Lower leg skin (tissue), 3 donors: ENCODE measurements at regions not wholly inside any gene's neighbourhood (a gene's known extent, or its start where the extent isn't known, plus 50 kb on each side); places are given as distances from the start of the nearest gene placed in this dataset.

ENCODE experiments used
- POLR2A ChIP-seq, 2 donors: fragments of 450-650 bp; IDR thresholded peaks; one replicate each; pipeline ENCODE4 v1.6.1; 2016 to 2017; ENCODE audit warnings: antibody characterized with exemption in 2 of 2, mild to moderate bottlenecking in 1 of 2, moderate library complexity in 1 of 2
- TF ChIP-seq, protein P1 (sequence below), 3 donors: fragments of 450-650 bp; IDR thresholded peaks; one replicate each; pipeline ENCODE4 v1.5.1; 2016; ENCODE audit warnings: antibody characterized with exemption in 3 of 3, mild to moderate bottlenecking in 3 of 3, moderate library complexity in 2 of 3

DNA sequence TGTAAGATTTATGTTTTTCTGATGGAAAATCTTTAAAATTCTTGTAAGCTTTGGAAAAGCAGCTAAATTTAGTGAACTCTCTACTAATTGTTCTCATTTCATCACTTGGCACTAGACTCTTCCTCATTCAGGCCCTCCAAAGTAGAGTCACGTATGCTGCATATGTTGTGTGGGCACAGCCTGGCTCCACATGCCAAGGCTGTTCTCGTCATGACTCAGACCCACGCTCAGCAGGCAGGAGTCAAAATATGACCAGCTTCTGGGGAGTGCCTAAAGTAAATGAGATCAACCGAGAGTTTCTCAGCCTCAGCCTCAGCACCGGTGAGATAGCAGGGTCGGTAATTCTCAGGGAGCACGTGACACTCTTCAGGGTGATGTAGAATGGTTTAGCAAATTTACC, 1672.9 kb downstream of the REEP3 start:
- TF ChIP-seq, protein P1, sequence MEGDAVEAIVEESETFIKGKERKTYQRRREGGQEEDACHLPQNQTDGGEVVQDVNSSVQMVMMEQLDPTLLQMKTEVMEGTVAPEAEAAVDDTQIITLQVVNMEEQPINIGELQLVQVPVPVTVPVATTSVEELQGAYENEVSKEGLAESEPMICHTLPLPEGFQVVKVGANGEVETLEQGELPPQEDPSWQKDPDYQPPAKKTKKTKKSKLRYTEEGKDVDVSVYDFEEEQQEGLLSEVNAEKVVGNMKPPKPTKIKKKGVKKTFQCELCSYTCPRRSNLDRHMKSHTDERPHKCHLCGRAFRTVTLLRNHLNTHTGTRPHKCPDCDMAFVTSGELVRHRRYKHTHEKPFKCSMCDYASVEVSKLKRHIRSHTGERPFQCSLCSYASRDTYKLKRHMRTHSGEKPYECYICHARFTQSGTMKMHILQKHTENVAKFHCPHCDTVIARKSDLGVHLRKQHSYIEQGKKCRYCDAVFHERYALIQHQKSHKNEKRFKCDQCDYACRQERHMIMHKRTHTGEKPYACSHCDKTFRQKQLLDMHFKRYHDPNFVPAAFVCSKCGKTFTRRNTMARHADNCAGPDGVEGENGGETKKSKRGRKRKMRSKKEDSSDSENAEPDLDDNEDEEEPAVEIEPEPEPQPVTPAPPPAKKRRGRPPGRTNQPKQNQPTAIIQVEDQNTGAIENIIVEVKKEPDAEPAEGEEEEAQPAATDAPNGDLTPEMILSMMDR (IDR thresholded peaks at IDR 0.05): no peak
- TF ChIP-seq POLR2A (IDR thresholded peaks at IDR 0.05): no peak
